ENCODE measurements at regions not wholly inside any gene's neighbourhood (a gene's known extent, or its start where the extent isn't known, plus 50 kb on each side); places are given as distances from the start of the nearest gene placed in this dataset.

DNA sequence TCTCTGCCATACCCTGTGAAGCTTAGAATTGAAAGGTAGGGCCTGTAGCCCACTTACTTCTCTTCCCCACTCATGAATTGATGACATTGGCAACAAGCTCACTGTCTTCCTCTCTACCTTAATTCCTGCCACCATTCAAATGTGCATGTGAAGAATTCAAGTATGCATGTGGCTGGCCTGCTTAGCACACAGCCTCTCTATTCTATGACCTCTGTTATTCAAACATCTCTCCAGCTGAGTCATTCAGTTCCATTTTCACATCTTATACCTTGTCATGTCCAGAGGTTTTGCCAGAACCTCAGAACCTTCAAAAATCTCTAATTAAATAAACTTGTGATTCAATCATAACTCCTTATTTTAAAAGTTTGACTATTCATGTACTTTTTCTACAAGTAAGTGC is 114.7 kb upstream of the MAN2A1 start:
- no peak for TF ChIP-seq CTCF (conservative IDR thresholded peaks at IDR 0.05)
- no peak for TF ChIP-seq ZFX (IDR thresholded peaks at IDR 0.05)
